ENCODE measurements at regions not wholly inside any gene's neighbourhood (a gene's known extent, or its start where the extent isn't known, plus 50 kb on each side); places are given as distances from the start of the nearest gene placed in this dataset.

DNA sequence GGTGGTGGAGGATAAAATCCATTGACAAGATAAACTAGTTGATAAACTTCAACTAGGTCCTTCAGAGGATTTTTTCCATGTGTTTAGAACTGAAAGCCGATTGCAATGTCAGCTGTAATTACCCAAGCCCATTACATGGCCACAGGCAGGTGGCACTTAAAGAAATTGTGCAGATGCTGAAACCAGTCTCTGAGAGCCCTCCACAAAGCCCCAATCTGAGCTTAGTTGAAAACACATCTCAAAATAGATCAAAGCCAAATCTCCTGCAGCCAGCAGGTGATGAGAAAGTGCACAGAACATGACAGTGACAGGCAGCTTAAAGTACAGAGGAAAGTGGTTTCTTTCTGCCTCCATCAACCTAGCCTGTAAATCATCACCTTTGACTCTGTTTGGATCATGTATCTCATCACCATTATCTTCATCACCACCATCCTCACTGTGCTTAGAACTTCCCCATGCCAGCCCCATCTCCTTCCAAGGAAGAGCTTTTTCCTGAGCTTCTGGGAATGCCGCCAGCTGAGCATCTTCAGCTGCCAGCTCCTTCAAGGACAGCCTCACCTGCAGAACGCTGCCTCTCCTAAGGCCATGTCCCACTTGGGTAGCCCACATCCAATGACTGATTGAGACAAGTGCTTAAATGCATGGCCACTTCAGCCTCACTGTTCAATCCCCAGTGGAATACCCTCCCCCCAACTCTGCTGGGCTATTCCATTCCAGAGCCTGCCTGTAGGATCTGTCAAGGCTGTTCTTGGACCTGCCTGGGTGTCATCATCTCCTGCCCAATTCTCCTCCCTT lies 219.5 kb upstream of the TMEM132C start:
- DNase-seq = no peak

DNA sequence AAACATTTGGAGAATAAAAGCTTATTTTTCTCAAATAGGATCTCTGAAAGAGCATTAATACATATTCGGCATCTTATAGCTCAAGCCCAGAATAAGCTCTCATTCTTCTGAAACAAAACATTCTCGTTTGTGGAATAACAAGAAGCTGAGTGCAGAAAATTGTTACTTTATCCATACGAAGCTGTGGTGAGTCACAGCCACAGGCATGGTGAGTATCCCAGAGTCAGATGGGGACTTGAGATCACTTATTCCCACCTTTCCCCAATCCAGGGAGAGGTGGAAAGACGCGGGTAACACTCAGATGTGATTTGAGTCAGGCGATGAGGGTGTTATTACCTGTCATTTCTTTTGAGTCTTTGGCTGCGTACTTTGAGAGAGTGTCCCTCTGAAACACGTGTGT lies 214.6 kb upstream of the TMEM132C start:
- DNase-seq = no peak

DNA sequence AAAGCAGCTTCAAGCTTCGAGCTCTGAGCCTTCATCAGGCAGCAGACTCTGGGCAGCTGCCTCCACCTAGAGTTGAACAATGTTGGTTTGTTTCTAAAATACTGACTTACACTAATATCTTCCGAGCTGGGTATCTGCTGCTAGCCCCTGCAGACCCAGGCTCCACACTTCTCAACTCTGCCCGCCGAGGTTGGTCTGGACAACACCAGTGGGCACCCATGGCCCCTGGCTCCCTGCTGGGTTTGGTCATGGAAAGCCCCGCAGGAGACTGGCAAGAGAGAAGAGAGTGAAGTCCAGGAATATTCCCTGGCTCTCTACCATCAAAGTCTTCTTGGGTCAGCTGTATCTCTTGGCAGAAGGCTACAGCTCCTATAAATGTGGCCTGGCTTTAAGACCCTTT lies 214.2 kb upstream of the TMEM132C start:
- DNase-seq = no peak

DNA sequence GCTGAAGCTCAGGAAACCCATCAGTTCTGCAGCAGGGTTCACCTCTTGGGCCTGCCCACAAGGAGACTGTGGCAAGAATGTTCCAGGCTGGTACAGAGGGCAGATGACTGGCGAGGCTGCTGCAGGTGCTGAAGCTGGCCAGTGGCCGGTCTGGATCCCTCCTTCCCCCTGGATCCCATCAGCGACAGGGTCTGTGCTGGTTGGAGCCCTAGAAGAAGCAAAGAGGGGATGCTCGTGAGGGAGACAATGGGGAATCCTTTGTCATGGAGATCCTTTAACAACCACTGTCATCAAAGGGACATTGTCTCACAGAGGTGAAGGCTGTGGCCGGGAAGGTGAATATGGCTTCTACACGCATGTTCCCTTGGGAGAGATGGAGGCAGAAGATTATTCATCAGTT lies 211.4 kb upstream of the TMEM132C start:
- no peak for DNase-seq

DNA sequence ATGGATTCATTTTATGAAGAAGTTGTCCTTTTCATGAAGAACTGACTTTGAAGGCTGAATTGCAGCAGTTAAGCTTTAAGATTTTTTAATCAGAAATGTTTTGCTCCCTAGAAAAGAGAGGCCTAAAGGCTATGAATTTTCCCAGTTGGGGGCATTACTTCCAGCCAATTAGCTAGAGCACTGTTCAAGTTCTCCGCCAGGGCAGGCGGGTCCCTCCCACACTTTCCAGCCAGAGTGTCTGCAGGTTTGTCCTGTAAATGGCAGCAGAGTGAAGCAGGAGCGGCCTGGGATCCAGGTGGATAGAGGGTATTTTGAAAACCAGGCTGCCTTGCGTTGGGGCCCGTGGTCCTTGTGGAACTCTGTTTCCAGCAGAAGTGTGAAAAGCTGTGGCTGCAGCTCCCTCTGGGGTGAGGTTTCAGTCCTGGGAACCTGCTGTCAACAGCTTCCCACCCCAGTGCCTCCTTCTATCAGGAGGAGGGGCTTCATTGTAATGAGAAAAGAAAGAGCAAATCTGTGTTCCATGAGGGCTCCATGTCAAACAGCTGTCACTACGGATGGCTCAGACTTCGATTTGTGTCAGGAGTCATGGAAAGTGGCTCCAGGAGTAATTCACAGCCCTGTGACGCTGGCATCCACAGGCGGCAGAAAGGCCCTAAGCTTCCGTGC lies 210.7 kb upstream of the TMEM132C start:
- DNase-seq = no peak

DNA sequence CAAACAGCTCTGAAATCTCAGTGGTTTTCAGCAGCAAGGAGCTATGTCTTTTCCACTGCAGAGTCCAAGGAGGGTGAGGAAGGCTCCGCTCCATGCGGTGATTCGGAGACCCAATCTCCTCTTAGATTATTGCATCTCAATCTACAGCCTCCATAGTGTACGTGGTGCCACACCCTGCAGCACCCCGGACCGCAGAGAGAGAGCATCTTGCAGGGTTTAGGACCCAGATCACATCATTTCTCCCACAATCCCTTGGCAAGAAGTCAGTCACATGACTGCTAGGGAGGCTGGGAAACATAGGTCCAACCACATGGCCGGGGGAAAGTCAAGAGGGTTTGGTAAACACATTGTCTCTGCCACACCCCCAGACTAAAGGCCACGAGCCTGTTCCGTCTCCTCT lies 209.4 kb upstream of the TMEM132C start:
- no peak for DNase-seq

DNA sequence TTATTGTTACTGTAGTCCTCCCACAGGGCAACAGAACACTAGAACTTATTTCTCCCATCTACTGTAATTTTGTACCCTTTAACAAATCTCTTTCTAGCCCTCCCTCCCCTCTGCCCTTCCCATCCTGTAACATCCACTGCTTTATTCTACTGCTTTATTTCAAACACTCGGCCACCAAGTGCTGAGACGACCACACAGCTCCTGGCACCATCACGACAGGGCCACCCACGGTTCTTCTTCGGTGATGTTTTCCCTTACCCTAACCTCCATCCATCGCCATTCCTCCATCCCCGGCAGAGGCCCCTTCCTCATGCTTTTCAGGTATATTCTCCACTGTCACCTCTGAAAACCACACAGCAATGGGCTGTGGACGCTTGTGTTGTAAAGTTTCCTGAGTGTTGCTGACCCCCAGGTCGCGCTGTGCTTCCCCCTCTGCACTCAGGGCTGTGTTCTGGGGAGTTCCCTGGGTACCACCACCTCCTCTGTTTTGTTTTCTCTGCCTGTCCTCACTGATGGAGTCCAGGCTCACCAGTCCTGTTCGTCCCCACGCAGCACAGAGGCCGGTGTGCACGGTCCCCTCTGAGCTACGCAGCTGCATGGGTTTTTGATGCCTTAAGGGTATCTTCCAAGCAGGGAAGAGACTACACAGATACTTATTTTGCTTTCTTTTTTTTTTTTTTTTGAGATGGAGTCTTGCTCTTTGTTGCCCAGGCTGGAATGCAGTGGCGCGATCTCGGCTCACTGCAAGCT lies 207.2 kb upstream of the TMEM132C start:
- DNase-seq = no peak

DNA sequence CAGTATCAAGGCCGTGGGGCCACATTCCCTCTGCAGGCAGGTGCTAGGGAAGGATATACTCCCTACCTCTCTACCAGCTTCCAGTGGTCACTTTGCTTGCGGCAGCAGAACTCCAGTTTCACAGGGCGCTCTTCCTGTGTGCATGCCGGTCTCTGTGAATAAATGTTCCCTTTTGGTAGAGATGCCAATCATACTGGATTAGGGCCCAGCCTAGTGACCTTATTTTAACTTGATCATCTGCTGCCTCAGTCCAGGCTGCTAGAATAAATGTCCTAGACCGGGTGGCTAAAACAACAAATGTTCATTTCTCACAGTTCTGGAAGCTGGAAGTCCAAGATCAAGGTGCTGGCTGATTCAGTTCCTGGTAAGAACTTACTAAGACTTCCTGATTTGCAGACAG lies 198.8 kb upstream of the TMEM132C start:
- no peak for DNase-seq

DNA sequence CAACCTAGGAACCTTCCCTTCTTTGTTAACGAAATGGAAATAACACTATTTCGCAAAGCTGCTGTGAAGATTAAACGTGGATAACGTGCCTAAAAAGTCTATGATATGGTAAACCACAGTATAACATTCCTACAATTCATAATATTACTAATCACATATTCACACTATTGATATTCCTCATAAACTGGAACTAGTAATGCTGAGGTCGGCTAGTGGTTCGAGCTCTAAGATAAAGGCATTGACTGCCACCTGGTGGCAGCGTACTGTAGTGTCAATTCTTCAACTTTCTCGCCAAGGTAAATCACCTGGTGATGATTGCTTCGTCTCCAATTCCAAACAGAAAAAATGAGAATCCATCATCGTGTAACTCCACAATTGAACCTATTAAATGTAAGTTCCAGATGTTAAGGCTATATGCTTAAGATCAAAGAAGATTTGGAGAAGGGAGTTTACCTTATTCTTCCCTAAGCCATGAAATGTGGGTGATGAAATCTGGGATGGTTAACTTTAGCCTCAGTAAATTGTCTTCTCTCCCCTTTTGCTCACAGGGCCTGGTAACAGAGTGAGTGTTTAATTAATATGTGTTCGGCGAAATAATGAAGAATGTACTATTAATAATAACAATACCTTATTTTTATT lies 197.5 kb upstream of the TMEM132C start:
- DNase-seq = no peak

DNA sequence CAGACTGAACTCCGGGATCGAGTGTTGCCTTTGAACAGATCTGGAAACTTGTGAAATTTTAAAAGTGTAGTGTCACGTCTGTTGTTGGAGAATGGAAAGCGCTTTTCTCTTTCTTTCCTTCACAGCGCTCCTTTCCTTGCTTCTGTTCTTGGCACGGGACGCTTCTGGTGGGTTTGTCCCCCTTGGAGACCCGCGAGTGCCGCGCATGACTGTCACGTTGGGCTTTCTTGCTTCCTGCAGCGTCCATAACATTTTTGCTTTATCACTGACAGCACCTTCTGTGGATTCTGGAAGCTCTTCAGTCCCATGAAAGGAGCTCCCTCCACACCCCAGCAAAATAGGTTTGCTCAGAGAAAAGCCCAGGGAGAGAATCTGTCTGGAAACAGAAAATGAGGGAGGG lies 193.0 kb upstream of the TMEM132C start:
- no peak for DNase-seq

DNA sequence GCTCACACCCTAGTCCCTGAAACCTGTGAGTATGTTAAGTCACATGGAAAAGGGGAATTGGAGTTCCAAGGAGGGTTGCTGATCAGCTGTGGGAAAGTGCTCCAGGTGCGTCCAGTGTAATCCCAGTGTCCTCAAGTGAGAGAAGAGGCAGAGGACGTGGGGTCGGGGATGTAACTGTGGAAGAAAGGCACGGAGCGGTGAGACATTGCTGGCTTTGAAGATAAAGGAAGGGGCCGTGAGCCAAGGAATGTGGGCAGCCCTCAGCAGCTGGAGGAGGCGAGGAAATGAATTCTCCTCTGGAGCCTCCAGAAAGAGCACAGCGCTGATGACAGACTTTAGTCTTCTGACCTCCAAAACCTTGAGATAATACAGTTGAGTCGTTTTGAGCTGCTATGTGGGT lies 191.6 kb upstream of the TMEM132C start:
- DNase-seq = no peak

DNA sequence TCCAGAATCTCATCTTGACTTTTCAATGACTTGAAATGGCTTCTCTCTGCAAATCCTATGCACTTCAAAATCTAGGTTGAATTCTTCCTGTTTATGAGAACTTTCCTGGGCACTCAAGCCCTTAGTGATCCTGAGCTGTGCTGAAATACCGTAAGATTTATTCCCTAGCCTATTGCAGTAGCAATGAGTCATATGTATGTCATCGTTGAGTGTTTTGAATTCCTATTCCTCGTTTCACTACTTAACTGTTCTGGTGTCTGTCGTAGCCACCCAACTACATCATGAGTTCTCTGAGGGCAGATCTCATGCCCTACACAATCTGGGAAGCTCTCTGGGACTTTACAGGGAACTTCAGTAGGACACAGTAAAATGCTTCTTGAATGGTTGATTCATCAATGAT lies 190.8 kb upstream of the TMEM132C start:
- DNase-seq = no peak

DNA sequence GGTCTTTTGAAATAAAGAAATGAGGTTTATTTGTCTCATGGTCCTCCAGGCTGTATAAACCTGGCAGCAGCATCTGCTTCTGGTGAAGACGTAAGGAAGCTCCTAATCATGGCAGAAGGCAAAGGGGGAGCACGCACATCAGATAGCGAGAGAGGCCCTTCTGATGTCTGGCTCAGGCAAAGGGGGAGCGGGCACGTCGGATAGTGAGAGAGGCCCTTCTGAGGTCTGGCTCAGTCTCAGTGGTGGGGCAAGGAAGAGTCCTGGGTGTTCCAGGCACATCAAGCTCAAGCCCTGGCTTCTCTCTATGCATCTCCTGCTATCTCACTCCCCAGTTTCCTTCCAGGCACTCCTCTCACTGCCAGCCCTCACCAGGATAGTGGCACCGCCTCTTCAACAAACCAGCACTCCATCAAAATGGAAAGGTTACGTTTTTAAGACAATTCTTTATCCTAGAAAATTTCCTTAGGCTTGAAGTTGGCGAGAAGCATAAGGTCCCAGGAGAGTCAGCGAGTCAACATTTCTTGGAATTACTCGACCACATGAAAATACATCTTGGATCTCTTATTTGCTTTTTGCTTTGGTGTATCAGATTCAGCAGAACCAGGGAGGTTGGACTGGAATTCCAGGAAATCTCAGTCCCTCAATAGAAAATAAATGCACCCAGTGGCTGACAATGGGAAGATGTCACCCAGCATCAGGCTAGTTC lies 189.6 kb upstream of the TMEM132C start:
- no peak for DNase-seq

DNA sequence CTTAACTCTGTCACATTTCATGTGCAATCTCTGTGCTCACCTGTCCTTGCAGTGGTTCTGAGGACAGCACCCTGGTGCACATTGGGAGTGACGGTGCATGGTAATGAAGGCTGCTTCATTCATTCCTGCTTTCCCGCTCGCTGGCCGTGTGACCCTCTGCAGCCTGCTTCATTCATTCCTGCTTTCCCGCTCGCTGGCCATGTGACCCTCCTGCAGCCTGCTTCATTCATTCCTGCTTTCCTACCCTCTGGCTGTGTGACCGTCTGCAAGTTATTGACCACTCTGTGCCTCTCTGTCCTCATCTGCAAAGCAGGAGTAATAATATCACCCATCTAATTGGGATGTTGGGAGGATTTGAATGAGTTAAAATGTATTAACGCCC lies 189.1 kb upstream of the TMEM132C start:
- DNase-seq = no peak

DNA sequence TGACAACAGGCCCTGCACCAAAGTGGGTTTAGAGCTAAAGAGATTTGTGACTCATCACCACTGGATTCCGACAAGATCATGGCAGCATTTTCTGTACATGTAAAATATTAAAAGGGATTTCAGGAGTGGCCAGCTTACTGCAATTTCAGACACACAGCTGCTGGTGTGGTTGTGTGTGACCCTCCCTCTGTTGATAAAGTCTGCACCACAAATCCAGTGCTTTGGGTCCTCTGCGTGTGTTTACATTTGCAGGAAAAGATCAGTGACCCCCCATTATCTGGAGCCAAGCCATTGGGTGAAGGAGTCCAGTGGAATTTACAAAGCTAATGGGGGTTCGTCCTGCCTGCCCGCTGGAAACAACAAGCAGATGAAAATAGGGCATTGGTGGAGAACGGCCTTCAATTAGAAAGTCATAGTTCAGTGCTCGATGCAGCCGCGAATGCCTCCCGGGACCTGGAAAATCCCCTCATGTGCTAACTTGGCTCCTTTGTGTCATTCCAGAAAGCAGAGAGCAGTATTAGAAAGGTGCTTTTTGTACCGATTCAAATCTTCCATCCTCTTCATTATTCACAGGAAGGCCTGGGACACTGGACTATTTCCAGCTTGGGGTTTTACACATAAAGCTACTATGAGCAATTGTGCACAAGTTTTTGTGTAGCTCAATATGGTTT lies 188.5 kb upstream of the TMEM132C start:
- DNase-seq = no peak

DNA sequence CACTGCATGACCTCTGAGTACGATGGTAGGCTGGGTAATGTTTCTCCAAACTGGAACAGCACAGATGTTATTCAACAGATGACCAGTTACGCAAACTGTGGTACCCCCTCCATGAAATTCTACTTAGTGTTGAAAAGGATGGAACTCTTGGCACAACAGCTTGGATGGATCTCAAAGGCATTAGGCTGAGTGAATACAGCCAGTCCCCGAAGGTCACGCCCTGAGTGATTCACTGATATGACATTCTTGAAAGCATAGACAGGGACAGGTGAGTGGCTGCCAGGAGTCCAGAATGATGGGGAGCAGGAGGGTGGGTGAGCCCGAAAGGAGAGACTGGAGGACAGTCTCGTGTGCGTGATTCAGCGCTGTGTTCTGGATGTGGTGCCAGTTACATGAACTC lies 187.5 kb upstream of the TMEM132C start:
- no peak for DNase-seq

DNA sequence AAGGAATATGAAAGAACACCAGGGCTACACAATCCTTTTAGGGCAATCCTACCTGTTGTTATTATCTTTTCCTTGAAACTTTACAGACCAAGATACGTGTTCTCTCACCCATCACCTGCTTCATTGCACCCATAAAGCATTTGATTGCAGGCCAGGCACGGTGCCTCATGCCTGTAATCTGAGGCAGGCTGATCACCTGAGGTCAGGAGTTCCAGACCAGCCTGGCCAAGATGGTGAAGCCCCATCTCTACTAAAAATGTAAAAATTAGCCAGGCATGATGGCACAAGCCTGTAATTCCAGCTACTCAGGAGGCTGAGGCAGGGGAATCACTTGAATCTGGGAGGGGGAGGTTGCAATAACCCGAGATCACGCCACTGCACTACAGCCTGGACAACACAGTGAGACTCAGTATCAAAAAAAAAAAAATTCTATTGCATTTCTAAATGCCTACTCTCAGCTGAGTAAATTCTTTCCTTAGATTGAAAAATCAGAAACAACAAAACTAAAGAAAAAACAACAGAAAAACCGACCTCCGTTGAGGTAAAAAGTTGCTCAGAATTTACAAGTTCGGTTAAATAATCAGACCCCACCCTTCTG lies 183.7 kb upstream of the TMEM132C start:
- no peak for DNase-seq

DNA sequence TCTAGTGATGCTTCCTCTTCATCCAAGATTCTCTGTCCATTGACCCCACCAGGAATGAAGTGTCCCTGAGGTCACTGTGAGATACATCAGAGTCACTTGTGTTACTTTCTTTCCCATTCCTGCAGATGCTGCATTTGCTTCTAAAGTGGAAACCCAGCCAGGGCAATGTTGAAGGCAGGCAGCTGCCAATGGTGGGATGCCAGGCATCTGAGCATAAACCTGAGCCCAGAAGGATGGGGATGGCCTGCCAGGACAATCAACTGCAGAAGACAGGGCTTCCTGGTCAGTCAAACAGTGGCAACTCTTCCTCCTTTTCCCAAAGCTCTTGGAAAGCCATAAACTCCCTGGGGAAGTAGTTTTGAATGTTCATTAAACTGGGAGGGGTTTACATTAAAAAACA lies 178.0 kb upstream of the TMEM132C start:
- no peak for DNase-seq

DNA sequence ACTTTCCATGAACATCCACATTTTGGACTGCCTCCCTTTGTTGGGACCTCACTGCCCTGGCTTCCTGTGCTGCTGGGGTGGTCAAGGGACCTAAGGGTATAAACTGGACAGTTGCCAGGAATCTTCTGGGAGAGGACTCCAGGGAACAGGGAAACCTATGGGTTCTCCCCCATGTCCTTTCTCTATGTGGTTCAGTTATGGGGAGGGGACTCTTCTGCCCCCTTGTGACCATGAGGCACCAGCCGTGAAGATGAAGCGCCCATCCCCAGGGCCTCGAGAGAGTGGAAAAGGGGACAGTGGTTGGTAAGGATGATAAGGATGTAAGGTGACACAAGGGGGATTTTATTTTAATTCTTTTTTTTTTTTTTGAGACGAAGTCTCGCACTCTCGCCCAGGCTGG lies 177.0 kb upstream of the TMEM132C start:
- no peak for DNase-seq

DNA sequence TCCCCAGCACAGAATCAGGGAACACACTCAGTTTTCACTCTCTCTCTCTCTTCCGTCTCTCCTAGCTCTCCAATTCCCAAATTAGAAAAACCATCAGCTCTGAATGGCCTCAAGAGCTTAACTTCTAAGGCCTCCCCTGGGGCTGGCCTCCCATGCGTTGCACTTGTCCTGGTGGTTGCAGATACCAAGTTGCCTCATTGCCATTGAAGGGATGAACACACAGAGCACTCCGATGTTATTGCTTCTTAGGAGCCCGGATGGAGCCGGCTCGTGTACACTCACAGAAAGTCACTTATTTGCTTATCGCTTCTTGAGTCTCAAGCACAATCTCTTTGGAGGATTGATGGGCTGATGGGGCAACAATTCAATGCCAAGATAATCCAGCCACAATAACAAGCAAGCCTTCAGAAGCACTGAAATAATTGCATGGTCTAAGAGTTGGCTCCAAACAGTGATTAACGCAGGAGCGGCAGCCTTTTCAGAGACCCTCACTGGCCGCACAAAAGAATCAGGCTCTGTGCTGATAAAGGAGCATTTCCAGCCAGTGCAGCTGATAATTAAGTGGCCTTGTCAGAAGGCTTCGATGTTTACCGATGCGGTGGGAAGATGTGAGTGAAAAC lies 175.8 kb upstream of the TMEM132C start:
- no peak for DNase-seq

DNA sequence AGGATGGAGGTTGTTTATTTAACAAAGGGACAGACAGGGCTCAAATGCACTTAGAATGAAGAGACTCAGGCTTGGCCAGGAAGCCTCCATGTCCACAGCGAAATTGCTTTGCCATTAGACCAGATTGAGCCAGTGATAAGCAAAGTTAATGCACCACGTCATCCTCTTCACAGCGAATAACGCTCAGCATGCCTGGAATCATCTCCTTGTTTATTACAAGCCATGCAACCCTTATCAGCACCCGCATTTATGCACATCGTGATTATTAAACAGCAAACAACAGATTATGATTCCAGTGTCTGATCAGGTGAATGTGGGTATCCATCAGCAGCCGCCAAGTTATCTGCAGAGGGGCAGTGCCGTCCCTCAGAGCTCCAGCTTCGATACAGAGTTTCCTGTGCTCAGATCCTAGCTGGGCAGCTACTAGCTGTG lies 175.0 kb upstream of the TMEM132C start:
- no peak for DNase-seq
